LoVo (cell line): ENCODE measurements at regions not wholly inside any gene's neighbourhood (a gene's known extent, or its start where the extent isn't known, plus 50 kb on each side); places are given as distances from the start of the nearest gene placed in this dataset.

Experiments
- DNase-seq: peaks from one replicate; pipeline ENCODE4 v3.0.0-alpha.2; 2016; ENCODE audit warnings: low spot score

- DNase-seq: no peak
Observed at GRCh38 chr6:159479146-159479545, 213.9 kb downstream of the SOD2 start.

DNA sequence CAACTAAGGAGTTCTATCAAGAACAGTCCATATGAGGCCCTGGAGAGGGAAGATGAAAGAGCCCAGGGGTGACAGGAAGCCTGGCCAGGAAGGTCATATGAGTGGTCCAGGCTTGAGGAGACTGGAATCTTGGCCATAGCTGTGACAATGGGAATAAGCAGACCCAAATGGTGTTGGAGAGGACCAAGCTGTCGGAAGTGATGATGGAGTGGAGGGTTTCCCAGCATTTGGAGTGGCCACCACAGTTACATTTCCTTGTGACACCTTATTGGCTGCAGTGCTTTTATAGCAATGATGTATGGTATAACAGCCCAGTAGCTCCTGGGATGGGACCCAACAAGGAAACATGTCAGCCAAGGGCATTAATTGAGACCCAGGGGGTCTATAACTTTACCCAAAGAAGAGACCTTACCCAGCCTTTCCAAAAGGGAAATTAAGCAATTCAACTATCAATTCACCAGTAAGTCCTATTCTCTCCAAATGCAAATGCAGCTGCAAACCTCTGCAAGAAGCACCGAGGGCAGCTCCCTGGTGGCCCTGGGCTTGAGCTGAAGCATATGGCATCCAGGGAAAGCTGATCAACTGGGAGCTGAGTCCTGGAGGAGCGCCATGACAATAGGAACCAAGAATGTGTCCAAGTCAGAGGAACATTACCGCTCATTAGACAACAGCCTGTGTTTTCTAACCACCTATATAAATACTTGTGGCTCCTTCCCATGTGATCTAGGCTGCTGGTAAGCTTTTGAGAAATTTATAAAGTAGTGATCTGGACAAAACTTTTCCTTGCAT, 219.4 kb downstream of the SOD2 start:
- no peak for DNase-seq

- DNase-seq: no peak
Observed at GRCh38 chr6:159470397-159470796, 222.6 kb downstream of the SOD2 start.

DNA sequence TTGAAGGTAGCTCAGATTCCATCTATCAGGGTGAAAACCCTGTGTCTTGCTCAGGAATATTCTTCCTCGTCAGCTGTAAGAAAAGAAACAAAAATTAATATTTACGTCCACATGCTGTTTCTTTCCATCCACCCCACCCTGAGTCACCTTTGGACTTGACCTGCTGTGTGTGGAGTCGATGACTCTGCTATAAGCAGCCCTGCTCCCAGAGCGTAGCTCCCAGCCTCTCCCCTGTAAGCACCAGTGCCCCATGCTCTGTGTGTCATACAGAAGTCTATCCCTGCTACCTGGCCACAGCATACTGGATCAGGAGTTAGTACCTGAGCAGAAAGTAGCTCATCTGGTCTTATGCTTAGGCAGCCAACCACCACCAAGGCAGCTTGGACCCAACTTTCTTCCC, 223.6 kb downstream of the SOD2 start:
- no peak for DNase-seq

DNA sequence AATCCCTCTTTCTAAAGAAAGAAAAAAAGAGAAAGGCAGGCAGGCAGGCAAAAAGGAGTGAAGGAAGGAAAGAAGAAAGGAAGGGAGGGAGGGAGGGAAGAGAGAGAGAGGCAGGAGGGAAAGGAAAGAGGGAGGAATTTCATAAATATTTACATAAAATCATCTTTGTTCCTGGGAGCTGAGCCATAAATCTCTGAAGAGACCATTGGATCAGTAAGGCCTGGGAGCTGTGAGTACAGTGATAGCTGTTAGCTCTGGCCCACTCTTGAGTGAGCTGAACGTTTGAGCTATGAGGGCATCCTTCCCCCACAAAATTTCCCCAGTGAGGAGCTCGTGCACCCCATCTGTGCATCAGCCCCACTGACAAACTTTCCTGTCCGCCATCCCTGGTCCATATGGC, 224.0 kb downstream of the SOD2 start:
- no peak for DNase-seq

DNA sequence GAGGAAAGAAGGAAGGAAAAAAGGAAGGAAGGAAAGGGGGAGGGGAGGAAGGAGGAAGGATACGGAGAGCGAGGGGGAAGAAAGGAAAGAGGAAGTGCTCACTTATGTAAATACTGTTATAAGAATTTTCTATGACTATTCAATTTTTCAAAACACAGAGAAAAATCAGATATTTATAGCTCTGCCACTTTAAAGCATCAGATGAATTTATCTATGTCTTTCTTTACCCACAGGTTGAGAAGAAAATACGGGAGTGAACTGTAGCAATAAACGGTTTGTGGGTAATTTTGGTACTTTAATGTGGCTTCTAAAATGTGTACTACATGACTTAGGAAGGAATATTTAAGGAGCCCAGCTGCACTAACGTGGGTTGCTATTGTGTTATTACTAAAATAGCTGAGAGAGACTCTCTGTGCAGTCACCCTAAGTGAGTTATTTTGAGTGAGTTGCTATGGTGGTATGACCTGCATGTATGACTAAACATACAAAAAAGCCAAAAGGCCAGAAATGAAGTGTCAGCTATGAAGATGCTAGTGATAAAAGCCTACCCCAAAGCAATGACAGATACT, 225.5 kb downstream of the SOD2 start:
- DNase-seq: no peak

DNA sequence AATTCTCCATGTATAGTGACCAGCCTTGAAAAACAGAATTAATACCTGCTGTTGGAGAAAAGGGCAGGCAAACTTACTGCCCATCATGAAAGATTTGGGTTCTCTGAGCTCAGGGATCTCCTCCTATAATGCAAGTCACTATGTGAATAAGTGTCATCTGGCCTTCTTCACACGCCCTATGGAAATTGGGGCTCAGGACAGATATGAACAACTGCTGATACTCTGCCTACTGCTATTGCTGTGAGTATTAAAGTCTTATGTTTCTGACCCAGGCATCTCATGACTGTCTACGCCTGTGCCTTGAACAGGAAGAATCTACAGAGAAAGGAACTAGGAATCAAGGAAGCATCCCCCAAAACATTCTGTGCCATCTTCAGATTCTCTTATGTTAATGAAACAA, 226.1 kb downstream of the SOD2 start:
- DNase-seq: no peak

DNA sequence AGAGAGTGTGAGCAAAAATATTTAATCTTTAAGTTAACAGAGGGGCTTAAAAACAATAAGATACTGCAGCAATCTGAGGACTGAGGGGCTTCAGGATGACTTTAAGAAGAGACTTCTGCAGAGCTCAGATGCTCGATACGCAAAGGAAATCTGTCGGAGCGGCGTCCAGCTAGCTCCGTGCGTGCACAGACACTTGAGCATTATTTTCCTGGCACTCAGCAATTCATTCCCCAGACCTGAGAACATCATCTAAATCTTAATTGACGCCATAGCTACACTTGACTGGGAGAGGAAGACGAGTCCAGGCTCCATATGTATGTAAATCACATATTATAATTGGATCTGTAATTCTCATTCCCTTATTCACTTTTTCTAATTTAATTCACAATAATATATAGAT, 228.2 kb downstream of the SOD2 start:
- DNase-seq: no peak

GRCh38 chr6:159463119-159463829, 229.8 kb downstream of the SOD2 start:
- DNase-seq: no peak

GRCh38 chr6:159462431-159462830, 230.6 kb downstream of the SOD2 start:
- no peak for DNase-seq

DNA sequence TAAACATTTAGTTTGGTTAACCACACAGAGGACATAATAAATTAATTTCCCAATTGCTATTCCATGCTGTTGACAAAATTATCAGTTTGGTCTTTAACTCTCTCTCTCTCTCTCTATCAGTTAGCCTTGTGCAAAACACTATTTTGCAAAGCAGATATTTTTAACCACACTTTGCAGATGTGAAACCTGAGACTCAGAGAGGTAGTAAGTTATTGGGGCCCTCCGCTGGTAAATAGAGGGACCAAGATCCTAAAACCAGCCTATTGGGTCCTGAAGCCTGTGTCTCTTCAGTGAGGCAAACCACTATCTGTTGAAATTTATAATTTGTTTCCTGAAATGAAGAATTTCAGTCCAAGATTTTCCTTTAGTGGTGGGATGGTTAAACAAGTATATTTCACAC, 231.0 kb downstream of the SOD2 start:
- no peak for DNase-seq

GRCh38 chr6:159461266-159461665, 231.8 kb downstream of the SOD2 start:
- DNase-seq: no peak

DNA sequence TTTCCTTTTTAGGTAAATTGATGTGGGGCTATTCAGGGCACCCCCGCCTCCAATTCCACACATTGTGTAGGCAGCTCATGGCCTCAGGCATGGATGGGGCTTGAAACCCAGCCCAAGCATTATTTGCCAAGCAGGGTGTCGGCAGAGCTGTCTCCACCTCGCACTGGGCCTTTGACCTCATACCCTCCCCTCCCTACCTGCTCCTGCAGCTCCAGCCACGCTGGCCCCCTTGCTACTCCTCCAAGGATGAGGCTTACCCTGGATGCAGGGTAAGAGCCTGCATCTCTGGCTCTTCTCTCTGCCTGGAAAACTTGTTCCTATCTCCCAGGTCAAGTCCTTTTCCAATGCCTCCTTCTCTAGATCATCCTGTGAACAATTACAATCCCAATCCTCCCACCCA, 232.6 kb downstream of the SOD2 start:
- no peak for DNase-seq

- DNase-seq: no peak
Observed at GRCh38 chr6:159456349-159456748, 236.7 kb downstream of the SOD2 start.

- no peak for DNase-seq
Observed at GRCh38 chr6:159455700-159456274, 237.3 kb downstream of the SOD2 start.

GRCh38 chr6:159450815-159451465, 242.1 kb downstream of the SOD2 start:
- no peak for DNase-seq

GRCh38 chr6:159446340-159446739, 246.7 kb downstream of the SOD2 start:
- DNase-seq: no peak

GRCh38 chr6:159445351-159445750, 247.7 kb downstream of the SOD2 start:
- DNase-seq: no peak

DNA sequence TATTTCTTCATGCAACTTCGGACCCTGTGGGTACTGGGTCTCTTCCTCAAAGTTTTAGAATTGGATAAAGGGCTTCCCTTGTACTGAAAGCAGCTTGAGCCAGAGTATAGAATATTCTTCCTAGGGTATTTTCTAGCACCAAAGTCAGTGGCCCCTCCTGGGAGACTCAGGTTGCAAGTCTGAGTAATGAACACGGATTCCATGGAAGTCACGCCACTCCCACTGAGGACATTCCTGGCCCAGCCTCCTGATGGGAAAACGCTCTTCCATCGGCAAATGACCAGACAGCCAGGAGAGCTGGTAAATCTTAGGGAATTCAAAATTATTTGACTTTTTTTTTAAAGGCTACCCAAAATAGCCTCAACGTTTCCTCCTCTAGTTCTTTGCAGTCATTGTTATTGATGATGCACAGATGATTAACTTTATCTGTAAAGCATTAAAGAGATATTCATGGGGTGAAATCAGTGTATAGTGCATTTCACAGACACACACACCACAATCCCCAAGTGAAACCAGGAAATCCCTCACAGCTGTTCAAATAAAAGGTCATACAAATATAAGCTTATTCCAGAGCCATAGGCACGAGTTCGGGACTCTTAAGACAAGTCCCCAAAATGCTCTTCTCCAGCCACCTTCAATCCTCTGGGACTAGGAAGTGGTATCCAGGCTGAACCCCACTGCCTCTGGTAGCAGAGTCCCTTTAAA, 248.8 kb downstream of the SOD2 start:
- peak; percentile 2 for DNase-seq

- no peak for DNase-seq
Observed at GRCh38 chr6:159443417-159443920, 249.6 kb downstream of the SOD2 start.

DNA sequence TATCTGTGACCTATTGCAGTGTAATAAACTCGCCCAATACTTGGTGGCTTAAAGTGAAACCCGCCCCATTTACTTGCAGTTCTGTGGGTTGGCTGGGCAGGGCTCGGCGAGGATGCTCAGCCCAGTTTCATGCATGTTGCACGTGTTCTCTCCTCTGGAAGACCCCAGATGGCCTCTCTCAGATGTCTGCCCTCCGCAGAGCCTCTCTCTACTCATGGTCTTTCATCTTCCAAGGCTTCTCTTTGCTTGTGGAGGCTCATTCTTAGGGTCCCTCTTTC, 251.4 kb downstream of the SOD2 start:
- no peak for DNase-seq
